ENCODE measurements at regions not wholly inside any gene's neighbourhood (a gene's known extent, or its start where the extent isn't known, plus 50 kb on each side); places are given as distances from the start of the nearest gene placed in this dataset.

- Histone ChIP-seq H3K4me3 (ENCODE audit: low read depth, low read length) (no peak overlapping the region), H3K9me3 (ENCODE audit: control insufficient read depth, insufficient read depth, low read depth, low read length) (no peaks in the 10 kb centered on the region), H3K4me1 (ENCODE audit: control insufficient read depth, insufficient read depth, low read length) (no peaks in the 10 kb centered on the region), H3K27ac (ENCODE audit: extremely low read depth, low read depth, low read length) (no peak overlapping the region), H3K36me3 (ENCODE audit: control insufficient read depth in 2 of 2, insufficient read depth in 1 of 2, low read length in 2 of 2) (no peaks in the 10 kb centered on the region)
- POLR2A ChIA-PET, result no interaction called here
- CTCF ChIA-PET, result interaction anchor here (0.6 kb wide), 1 partner anchor 502 kb away, joined by 3 read pairs; no protein-coding TSS in a partner anchor
- no peak for TF ChIP-seq ZNF610 (tag by site-specific recombination; IDR thresholded peaks at IDR 0.05; ENCODE audit: borderline replicate concordance)
These were observed 494.6 kb upstream of the FAT3 start for GRCh38 chr11:91730057-91730456.

- no peaks in the 10 kb centered on the region for H3K9me3 ChIP-seq (ENCODE audit: control insufficient read depth, insufficient read depth, low read depth, low read length)
- no peak overlapping the region for H3K4me3 ChIP-seq (ENCODE audit: low read depth, low read length)
- CTCF ChIA-PET, result interaction anchor here (0.6 kb wide), 1 partner anchor 1000 kb away, joined by 6 read pairs; no protein-coding TSS in a partner anchor
- POLR2A ChIA-PET, result no interaction called here
- no peaks in the 10 kb centered on the region for H3K36me3 ChIP-seq (ENCODE audit: control insufficient read depth in 2 of 2, insufficient read depth in 1 of 2, low read length in 2 of 2)
- no peak for TF ChIP-seq ZNF777 (tag by site-specific recombination; IDR thresholded peaks at IDR 0.05; ENCODE audit: borderline replicate concordance)
- no peak for TF ChIP-seq GLIS2 (tag by site-specific recombination; IDR thresholded peaks at IDR 0.05)
- no peak for TF ChIP-seq ZBTB7A (tag by site-specific recombination; IDR thresholded peaks at IDR 0.05; ENCODE audit: low read depth)
- no peak for TF ChIP-seq ZNF18 (tag by site-specific recombination; IDR thresholded peaks at IDR 0.05)
- TF ChIP-seq ZNF404 (tag by site-specific recombination; IDR thresholded peaks at IDR 0.05), result no peak
- TF ChIP-seq ZNF792 (tag by site-specific recombination; IDR thresholded peaks at IDR 0.05), result no peak
- no peak for TF ChIP-seq REST (tag by site-specific recombination; IDR thresholded peaks at IDR 0.05)
- TF ChIP-seq ZNF560 (tag by site-specific recombination; IDR thresholded peaks at IDR 0.05; ENCODE audit: borderline replicate concordance), result no peak
- TF ChIP-seq SETDB1 (IDR thresholded peaks at IDR 0.05; ENCODE audit: insufficient read length, low read length), result no peak
- TF ChIP-seq YY1 (tag by site-specific recombination; IDR thresholded peaks at IDR 0.05), result no peak
- no peak for TF ChIP-seq ZNF747 (tag by site-specific recombination; IDR thresholded peaks at IDR 0.05)
- no peak for TF ChIP-seq ZNF623 (tag by site-specific recombination; IDR thresholded peaks at IDR 0.05)
- TF ChIP-seq SP2 (tag by site-specific recombination; IDR thresholded peaks at IDR 0.05), result no peak
- no peak for TF ChIP-seq ZNF660 (tag by site-specific recombination; IDR thresholded peaks at IDR 0.05)
- no peak for TF ChIP-seq ZNF169 (tag by site-specific recombination; IDR thresholded peaks at IDR 0.05)
- TF ChIP-seq TCF7L2 (IDR thresholded peaks at IDR 0.05; ENCODE audit: borderline replicate concordance, low read depth, low read length), result no peak
- no peak for TF ChIP-seq TSHZ1 (tag by site-specific recombination; IDR thresholded peaks at IDR 0.05; ENCODE audit: borderline replicate concordance)
- TF ChIP-seq ZNF121 (tag by site-specific recombination; IDR thresholded peaks at IDR 0.05), result no peak
- no peak overlapping the region for H3K27ac ChIP-seq (ENCODE audit: extremely low read depth, low read depth, low read length)
- no peaks in the 10 kb centered on the region for H3K4me1 ChIP-seq (ENCODE audit: control insufficient read depth, insufficient read depth, low read length)
These were observed 507.4 kb upstream of the FAT3 start for GRCh38 chr11:91717169-91717568.
